ENCODE measurements at regions not wholly inside any gene's neighbourhood (a gene's known extent, or its start where the extent isn't known, plus 50 kb on each side); places are given as distances from the start of the nearest gene placed in this dataset.

- no peaks in the 10 kb centered on the region for H3K36me3 ChIP-seq (ENCODE audit: control insufficient read depth in 4 of 4, insufficient read depth in 4 of 4, low read length in 4 of 4)
- H3K9ac ChIP-seq (ENCODE audit: insufficient read depth in 1 of 2, low read length in 2 of 2): no peak overlapping the region
- ATAC-seq (ENCODE audit: insufficient read depth, low FRiP score): no peak
- H3K9me3 ChIP-seq (ENCODE audit: control insufficient read depth in 4 of 4, insufficient read depth in 3 of 4, low read length in 3 of 4): peaks cover 0 to 7% (median 0%) of the 10 kb centered on the region in 4 donors
- no peak for DNase-seq
- no peak overlapping the region for H3K27ac ChIP-seq (ENCODE audit: low read depth in 1 of 2, low read length in 1 of 2)
- 77 to 83% methylated on average over 2 of the region's 2 CpGs for WGBS, 2 donors
- H3K27me3 ChIP-seq (ENCODE audit: control insufficient read depth in 3 of 3, insufficient read depth in 3 of 3, low read length in 2 of 3): no peaks in the 10 kb centered on the region
- H3K4me3 ChIP-seq: no peak overlapping the region
- TF ChIP-seq, protein P1, sequence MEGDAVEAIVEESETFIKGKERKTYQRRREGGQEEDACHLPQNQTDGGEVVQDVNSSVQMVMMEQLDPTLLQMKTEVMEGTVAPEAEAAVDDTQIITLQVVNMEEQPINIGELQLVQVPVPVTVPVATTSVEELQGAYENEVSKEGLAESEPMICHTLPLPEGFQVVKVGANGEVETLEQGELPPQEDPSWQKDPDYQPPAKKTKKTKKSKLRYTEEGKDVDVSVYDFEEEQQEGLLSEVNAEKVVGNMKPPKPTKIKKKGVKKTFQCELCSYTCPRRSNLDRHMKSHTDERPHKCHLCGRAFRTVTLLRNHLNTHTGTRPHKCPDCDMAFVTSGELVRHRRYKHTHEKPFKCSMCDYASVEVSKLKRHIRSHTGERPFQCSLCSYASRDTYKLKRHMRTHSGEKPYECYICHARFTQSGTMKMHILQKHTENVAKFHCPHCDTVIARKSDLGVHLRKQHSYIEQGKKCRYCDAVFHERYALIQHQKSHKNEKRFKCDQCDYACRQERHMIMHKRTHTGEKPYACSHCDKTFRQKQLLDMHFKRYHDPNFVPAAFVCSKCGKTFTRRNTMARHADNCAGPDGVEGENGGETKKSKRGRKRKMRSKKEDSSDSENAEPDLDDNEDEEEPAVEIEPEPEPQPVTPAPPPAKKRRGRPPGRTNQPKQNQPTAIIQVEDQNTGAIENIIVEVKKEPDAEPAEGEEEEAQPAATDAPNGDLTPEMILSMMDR (IDR thresholded peaks at IDR 0.05; ENCODE audit: control extremely low read depth, extremely low read depth): no peak
- H3K4me1 ChIP-seq (ENCODE audit: control insufficient read depth in 5 of 5, insufficient read depth in 5 of 5, low read length in 5 of 5): no peaks in the 10 kb centered on the region
Measured at GRCh38 chr7:106337754-106338153, 53.0 kb upstream of the NAMPT start.

- DNase-seq (no peak), ATAC-seq (ENCODE audit: insufficient read depth, low FRiP score) (no peak)
- TF ChIP-seq, protein P1 (IDR thresholded peaks at IDR 0.05; ENCODE audit: control extremely low read depth, extremely low read depth): no peak
- Histone ChIP-seq H3K27ac (ENCODE audit: low read depth in 1 of 2, low read length in 1 of 2) (no peak overlapping the region), H3K36me3 (ENCODE audit: control insufficient read depth in 4 of 4, insufficient read depth in 4 of 4, low read length in 4 of 4) (no peaks in the 10 kb centered on the region), H3K4me3 (no peak overlapping the region), H3K9me3 (ENCODE audit: control insufficient read depth in 4 of 4, insufficient read depth in 3 of 4, low read length in 3 of 4) (peaks cover 0 to 1% (median 0%) of the 10 kb centered on the region in 4 donors), H3K4me1 (ENCODE audit: control insufficient read depth in 5 of 5, insufficient read depth in 5 of 5, low read length in 5 of 5) (no peaks in the 10 kb centered on the region), H3K9ac (ENCODE audit: insufficient read depth in 1 of 2, low read length in 2 of 2) (no peak overlapping the region), H3K27me3 (ENCODE audit: control insufficient read depth in 3 of 3, insufficient read depth in 3 of 3, low read length in 2 of 3) (no peaks in the 10 kb centered on the region)
Measured at GRCh38 chr7:106335814-106336213, 51.0 kb upstream of the NAMPT start.

Measured in lung (tissue), 11 donors.